ENCODE measurements at regions not wholly inside any gene's neighbourhood (a gene's known extent, or its start where the extent isn't known, plus 50 kb on each side); places are given as distances from the start of the nearest gene placed in this dataset.

DNA sequence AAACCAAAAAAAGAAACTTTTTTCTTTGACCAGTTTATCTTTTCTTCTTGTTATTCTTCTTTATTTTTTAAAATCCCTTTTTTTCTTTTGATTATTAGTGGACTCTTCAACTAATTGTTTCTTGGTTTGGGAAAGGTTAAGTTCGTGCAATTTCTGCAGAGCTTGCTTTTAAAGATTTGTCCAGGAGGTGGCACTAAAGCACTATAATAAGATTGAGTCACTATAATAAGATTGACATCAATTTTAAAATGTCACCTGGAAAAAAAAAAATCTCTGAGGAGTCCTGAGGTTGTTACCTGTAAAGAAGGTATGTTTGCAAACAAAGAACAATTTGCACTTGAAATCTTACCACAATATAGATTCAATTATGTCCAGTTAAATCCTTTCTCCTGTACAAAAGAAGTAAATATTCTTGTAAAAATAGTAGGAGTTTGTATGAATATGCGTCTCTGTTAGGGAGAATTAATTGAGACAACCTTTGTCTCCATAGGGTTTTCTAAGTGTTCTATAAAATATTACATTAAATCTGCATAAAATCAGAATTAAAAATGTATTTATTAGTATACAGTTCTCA lies 166.7 kb downstream of the ADGRL4 start:
- H3K9me3 ChIP-seq (ENCODE audit: insufficient read depth, low read depth, low read length): no peaks in the 10 kb centered on the region
- H4K12ac ChIP-seq (ENCODE audit: low read depth, low read length): no peak overlapping the region
- no peak overlapping the region for H3K4me2 ChIP-seq (ENCODE audit: low read length)
- no peaks in the 10 kb centered on the region for H3K36me3 ChIP-seq (ENCODE audit: control insufficient read depth in 1 of 2, insufficient read depth in 2 of 2, low read length in 2 of 2)
- H2BK5ac ChIP-seq (ENCODE audit: low read depth, low read length, poor library complexity): no peak overlapping the region
- no peak overlapping the region for H3K9ac ChIP-seq (ENCODE audit: low read length)
- no peaks in the 10 kb centered on the region for H3K79me2 ChIP-seq (ENCODE audit: control insufficient read depth, insufficient read depth, low read length, poor library complexity)
- H3K4me1 ChIP-seq (ENCODE audit: control insufficient read depth in 1 of 2, insufficient read depth in 2 of 2, low read length in 2 of 2): peaks cover 4 to 6% of the 10 kb centered on the region in 2 experiments
- H3K27me3 ChIP-seq (ENCODE audit: insufficient read depth, low read length): no peaks in the 10 kb centered on the region
- H3K14ac ChIP-seq (ENCODE audit: low read length): no peak overlapping the region
- H3K27ac ChIP-seq (ENCODE audit: low read depth, low read length): no peak overlapping the region
- no peak overlapping the region for H2BK12ac ChIP-seq (ENCODE audit: low read length)
- no peak overlapping the region for H2AFZ ChIP-seq (ENCODE audit: insufficient read depth, low read length, poor library complexity)
- DNase-seq: peak in 1 of 2 donors; percentile 82
- WGBS (ENCODE audit: extremely low coverage, insufficient coverage, insufficient read length): no CpG with 5 or more reads among the region's 2 CpGs
- no peak overlapping the region for H2AK5ac ChIP-seq (ENCODE audit: low read length)
- no peak overlapping the region for H4K91ac ChIP-seq (ENCODE audit: low read depth, low read length)
- no peak overlapping the region for H3K18ac ChIP-seq (ENCODE audit: low read length)
- H3K23ac ChIP-seq (ENCODE audit: low read length): no peak overlapping the region
- H2BK120ac ChIP-seq (ENCODE audit: insufficient read depth, low read length, poor library complexity): no peak overlapping the region
- H3K4me3 ChIP-seq (ENCODE audit: low read depth, low read length): no peak overlapping the region
- H4K8ac ChIP-seq (ENCODE audit: low read depth, low read length): no peak overlapping the region
- no peak overlapping the region for H3K4ac ChIP-seq (ENCODE audit: low read depth, low read length)
- H3K79me1 ChIP-seq (ENCODE audit: low read length): no peaks in the 10 kb centered on the region

Measured in trophoblast cell (in vitro differentiated cells and primary cell).